Type B pancreatic cell (in vitro differentiated cells): ENCODE measurements at regions not wholly inside any gene's neighbourhood (a gene's known extent, or its start where the extent isn't known, plus 50 kb on each side); places are given as distances from the start of the nearest gene placed in this dataset.

Experiments
- DNase-seq: peaks from one replicate; pipeline ENCODE4 v3.0.0; 2021; ENCODE audit warnings: mixed read lengths; ENCODE audit not compliant: unreplicated experiment; ENCODE audit errors: extremely low spot score
- H3K27ac Mint-ChIP-seq: 2 replicates; pipeline ENCODE4 v1.8.0; 2021; ENCODE audit warnings: mild to moderate bottlenecking, mixed read lengths
- H3K27me3 Mint-ChIP-seq: 2 replicates; pipeline ENCODE4 v1.8.0; 2021; ENCODE audit warnings: mixed read lengths
- H3K36me3 Mint-ChIP-seq: 2 replicates; pipeline ENCODE4 v1.8.0; 2021; ENCODE audit warnings: mixed read lengths
- H3K4me1 Mint-ChIP-seq: one replicate; pipeline ENCODE4 v1.8.0; 2021; ENCODE audit warnings: mixed read lengths; ENCODE audit not compliant: unreplicated experiment
- H3K4me3 Mint-ChIP-seq: 2 replicates; pipeline ENCODE4 v1.8.0; 2021; ENCODE audit warnings: mild to moderate bottlenecking, mixed read lengths
- H3K9me3 Mint-ChIP-seq: 2 replicates; pipeline ENCODE4 v1.8.0; 2021; ENCODE audit warnings: mixed read lengths
- CTCF ChIP-seq: fragments of 200-600 bp; sonication (generic); conservative IDR thresholded peaks from 2 replicates; pipeline ENCODE4 v1.5.0; 2021; ENCODE audit warnings: antibody characterized with exemption, mild to moderate bottlenecking

DNA sequence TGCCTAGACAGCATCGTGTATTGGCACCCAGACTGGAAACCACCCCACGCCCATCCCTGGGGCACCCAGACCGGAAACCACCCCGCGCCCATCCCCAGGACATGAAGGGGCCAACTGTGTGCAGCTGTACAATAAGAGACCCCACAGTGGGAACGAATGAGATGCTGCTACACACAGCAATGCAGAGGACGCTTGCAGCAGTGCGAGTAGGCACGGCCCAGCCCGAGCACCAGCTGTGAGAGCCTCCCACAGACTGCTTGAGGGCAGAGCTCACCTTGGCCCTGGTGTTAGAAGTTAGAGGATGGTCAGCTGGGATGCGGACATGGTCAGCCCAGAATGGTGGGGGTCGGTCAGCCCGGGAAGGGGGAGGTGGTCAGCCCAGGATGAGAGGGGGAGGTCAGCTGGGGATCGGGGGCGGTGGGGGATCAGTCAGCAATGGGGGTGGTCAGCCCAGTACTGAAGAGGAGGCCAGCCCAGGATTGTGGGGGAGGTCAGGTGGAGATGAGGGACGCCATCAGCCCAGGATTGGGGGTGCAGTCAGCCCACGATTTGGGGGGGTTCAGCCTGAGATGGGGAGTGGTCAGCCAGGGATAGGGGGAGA is 340.0 kb downstream of the C16orf95 start:
- no peak overlapping the region for H3K27ac Mint-ChIP-seq
- H3K4me3 Mint-ChIP-seq = no peak overlapping the region
- no peaks in the 10 kb centered on the region for H3K36me3 Mint-ChIP-seq
- H3K9me3 Mint-ChIP-seq = no peaks in the 10 kb centered on the region
- DNase-seq = no peak
- TF ChIP-seq CTCF = no peak
- peaks cover 10% of the 10 kb centered on the region for H3K4me1 Mint-ChIP-seq
- H3K27me3 Mint-ChIP-seq = peaks cover 21% of the 10 kb centered on the region

- H3K36me3 Mint-ChIP-seq = no peaks in the 10 kb centered on the region
- no peaks in the 10 kb centered on the region for H3K9me3 Mint-ChIP-seq
- peaks cover 26% of the 10 kb centered on the region for H3K27me3 Mint-ChIP-seq
- peaks cover 10% of the 10 kb centered on the region for H3K4me1 Mint-ChIP-seq
- no peak overlapping the region for H3K4me3 Mint-ChIP-seq
- DNase-seq = no peak
- no peak for TF ChIP-seq CTCF
- no peak overlapping the region for H3K27ac Mint-ChIP-seq
Measured at GRCh38 chr16:86978445-86979030, 338.7 kb downstream of the C16orf95 start.

DNA sequence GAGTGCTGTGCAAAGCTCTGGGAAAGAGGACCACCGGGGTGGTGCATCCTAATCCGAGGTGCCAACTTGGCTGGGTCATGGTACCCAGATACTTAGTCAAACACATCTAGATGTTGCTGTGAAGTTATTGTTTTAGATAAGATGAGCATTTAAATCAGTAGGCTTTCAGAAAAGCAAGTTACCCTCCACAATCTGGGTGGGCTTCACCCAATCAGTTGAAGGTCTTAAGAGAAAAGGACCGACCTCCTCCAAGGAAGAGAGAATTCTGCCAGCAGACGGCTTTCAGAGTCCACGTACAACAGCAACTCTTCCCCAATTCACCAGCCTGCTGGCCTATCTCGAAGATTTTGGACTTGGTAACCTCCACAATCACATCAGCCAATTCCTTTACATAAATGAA is 338.1 kb downstream of the C16orf95 start:
- no peaks in the 10 kb centered on the region for H3K9me3 Mint-ChIP-seq
- peaks cover 12% of the 10 kb centered on the region for H3K4me1 Mint-ChIP-seq
- TF ChIP-seq CTCF = no peak
- no peak overlapping the region for H3K27ac Mint-ChIP-seq
- H3K36me3 Mint-ChIP-seq = no peaks in the 10 kb centered on the region
- peaks cover 26% of the 10 kb centered on the region for H3K27me3 Mint-ChIP-seq
- DNase-seq = no peak
- no peak overlapping the region for H3K4me3 Mint-ChIP-seq

- no peaks in the 10 kb centered on the region for H3K36me3 Mint-ChIP-seq
- peaks cover 22% of the 10 kb centered on the region for H3K4me1 Mint-ChIP-seq
- TF ChIP-seq CTCF = no peak
- peaks cover 26% of the 10 kb centered on the region for H3K27me3 Mint-ChIP-seq
- no peak overlapping the region for H3K4me3 Mint-ChIP-seq
- H3K27ac Mint-ChIP-seq = no peak overlapping the region
- no peaks in the 10 kb centered on the region for H3K9me3 Mint-ChIP-seq
- no peak for DNase-seq
Measured at GRCh38 chr16:86979984-86980553, 337.1 kb downstream of the C16orf95 start.

DNA sequence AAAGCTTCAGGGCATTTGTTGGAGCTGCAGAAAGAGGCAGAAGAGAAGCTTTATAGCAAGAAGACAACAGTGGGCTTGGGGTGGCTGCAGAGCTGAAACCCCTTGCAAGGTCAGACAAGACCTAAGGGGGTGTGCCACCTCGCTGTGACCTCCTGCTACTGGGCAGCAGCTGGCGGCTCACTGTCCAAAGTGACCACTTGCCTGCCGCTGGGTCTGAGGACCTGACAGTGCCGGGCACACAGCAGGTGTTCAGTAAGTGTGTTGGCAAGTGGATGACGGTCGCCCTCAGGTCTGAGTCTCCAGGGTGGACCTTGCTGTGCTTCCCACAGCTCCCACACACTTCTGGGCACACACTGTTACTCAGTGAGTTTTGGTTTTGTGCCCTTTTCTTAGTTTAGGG is 336.5 kb downstream of the C16orf95 start:
- peaks cover 17% of the 10 kb centered on the region for H3K4me1 Mint-ChIP-seq
- H3K27me3 Mint-ChIP-seq = peaks cover 25% of the 10 kb centered on the region
- H3K9me3 Mint-ChIP-seq = no peaks in the 10 kb centered on the region
- DNase-seq = no peak
- no peak for TF ChIP-seq CTCF
- no peak overlapping the region for H3K4me3 Mint-ChIP-seq
- no peak overlapping the region for H3K27ac Mint-ChIP-seq
- no peaks in the 10 kb centered on the region for H3K36me3 Mint-ChIP-seq
